ENCODE measurements at regions not wholly inside any gene's neighbourhood (a gene's known extent, or its start where the extent isn't known, plus 50 kb on each side); places are given as distances from the start of the nearest gene placed in this dataset.

DNA sequence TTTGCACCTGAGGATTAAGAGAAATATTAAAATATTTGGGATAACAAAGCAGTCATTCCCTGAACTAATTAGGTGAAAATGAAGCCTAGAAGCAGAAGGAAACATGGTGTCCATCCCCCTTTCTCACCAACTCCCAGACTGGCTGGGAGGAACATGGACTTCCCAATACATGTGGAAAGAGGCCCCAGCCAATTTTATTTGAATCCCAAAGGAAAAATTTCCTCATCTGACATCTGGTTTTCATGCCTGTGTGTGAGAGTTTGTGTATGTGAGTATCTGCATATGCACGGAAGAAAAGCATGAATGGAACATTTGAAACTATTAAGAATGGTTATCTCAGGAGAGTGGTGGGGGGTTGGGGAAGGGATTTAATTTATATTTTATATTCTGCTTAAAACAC, 84.3 kb downstream of the COPS8 start:
- DNase-seq (ENCODE audit: low read depth in 2 of 2), result peak; percentile 91

DNA sequence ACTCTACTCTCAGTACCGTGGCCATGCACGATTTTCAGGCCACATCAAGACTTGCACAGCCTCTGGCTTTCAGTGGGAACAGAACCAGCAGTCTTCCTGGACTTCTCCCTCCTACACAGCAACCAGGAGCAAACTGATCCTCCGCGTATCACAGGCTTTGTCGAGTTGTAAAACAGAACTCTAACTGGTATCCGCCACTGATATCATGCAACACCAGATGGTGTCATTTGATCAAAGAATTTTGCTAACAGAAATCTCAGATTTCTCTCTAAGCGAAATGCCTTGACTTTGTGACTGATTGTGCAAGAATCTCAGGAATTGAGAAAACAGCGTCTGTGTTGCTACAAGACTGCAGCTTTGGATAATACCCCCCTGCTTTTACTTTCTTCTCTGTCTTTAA, 85.7 kb downstream of the COPS8 start:
- DNase-seq (ENCODE audit: low read depth in 2 of 2), result peak; percentile 94 to 95

DNA sequence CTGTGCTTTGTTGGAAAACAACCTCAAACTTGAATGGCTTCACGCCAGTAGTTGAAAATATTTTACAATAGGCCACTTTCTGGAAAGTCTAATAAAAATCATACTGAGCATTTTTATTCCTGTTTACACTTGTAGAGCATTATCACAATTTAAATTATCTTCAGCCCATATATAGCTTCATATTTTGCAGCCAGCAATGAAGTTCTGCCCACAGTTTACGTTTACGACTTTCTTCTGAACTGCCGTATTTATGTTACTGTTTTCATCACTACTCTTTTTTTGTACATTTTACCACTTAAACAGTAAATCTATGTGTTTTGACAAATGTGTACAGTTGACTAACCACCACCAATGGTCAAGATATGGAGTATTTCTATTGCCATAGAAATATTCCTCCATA, 86.2 kb downstream of the COPS8 start:
- DNase-seq (ENCODE audit: low read depth in 2 of 2), result no peak

DNA sequence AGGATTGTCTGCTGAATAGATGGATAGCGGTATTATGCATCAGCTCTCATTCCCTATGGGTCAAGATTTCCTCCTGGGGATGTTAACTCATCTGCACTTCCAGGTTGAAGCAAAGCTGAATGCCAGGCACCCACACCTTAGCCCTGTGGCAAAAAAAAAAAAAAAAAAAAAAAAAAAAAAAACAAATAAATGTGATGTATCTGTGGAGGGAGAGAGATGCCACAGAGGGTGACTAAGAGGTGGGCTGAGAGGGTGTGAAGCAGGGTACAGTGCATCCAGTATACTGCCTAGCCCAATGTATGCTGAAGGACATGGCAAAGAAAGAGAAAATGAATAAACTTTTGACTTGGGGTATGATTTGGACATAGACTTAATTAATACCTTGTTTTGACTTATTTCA, 91.4 kb downstream of the COPS8 start:
- no peak for DNase-seq (ENCODE audit: low read depth in 2 of 2)

DNA sequence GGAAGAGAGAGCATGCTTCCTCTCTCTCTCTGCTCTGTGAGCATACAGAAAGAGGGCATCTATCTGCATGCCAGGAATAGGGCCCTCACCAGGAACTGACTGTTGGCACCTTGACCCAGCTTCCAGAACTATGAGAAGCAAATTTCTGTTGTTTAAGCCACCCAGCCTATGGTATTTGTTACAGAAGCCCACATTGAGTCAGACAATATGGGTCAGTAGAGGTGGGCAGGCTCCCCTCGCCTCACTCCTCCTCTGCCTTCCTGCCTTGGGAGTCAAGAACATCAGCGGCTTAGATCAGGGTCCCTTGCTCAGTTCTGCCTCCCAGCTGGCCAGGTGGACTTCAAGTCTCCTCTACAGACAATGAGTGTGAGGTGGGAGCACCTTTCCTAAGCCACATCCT, 92.3 kb downstream of the COPS8 start:
- DNase-seq (ENCODE audit: low read depth in 2 of 2), result no peak

DNA sequence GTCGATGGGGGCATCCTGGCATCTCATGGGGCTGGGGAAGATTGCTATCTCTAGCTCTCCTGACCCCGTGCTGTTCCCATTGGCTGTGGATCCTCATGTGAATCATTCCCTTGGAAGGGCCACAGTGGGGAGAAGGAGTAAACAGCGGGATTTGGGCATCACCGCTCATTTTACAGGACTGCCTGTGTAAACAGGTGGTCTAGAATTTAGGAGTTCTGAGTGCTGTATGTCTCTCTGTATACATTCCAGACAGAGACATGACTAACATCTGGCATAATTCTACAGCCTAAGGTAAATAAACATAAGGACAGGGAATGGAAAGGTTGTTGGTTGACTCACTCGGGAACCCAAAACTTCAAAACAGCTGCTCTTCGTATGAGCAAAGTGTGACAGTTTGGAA, 92.7 kb downstream of the COPS8 start:
- peak; percentile 74 to 76 for DNase-seq (ENCODE audit: low read depth in 2 of 2)

DNA sequence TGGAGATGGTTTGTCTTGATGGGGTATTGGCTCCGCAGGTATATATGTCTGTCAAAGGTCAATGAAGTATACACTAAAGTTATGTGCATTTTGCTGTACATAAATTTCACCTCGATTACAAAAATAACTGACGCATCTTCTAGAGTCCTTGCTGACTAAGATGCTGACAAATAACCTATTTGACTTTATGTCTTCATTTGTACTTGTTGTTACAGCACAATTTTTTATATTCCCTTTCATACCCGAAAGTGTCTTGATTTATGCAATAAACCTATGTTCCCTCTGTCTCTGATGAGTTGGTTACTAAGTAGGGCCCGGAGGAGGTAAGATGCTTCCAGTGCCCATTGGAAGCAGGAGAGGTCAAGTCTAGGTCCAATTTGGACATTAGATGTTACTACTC, 93.5 kb downstream of the COPS8 start:
- no peak for DNase-seq (ENCODE audit: low read depth in 2 of 2)

DNA sequence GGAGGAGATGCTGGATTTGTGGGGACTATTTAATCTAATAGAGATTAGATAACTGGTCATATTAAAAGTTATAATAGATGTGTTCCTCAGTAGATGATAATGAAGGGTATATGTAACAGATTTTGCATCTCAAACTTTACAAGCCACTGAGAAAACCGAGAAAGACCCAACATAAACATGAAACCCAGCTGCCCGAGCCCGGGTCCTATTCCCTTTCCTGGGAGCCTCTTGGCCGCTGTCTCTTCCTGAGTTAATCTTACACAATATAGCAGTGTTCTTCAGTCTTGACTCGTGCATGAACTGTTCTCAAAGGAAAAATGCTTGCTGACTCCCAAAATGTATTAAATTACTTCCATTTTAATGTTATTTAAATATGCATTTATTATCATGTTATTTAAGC, 94.5 kb downstream of the COPS8 start:
- no peak for DNase-seq (ENCODE audit: low read depth in 2 of 2)

DNA sequence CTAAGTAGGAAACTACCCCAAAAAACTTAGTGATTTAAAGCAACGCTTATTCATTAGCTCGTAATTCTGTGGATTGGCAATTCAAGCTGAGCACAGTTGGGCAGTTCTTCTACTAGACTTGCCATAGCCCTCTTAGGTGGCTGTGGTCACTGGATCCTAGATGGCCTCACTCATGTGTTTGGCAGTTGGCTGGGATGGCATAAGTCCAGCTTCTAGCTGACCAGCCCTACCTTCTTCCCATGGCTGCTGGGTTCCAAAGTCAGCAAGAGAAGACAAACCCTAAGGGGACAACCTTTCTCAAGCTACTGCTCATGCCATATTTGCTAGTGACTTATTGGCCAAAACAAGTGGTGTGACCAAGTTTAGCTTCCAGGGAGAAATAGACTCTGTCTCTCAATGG, 95.3 kb downstream of the COPS8 start:
- DNase-seq (ENCODE audit: low read depth in 2 of 2), result no peak

DNA sequence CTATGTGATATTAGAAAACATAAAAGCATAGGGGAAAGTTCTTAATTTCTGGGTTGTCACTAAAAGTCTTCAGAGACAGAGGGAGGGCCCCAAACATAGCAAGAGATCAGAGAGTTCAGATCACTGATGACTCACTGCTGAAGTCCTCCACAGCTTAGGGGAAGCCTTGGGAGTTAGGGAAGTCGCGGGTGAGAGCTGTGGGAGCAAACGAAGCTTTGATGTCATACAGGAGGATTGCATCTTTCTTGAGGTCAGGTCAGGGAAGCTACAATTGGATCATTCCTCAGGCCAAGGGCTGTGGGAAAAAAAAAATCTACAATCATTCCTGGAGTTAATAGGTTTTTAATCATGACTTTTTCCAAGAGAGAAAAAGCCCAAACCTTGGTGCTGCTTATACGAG, 96.2 kb downstream of the COPS8 start:
- DNase-seq (ENCODE audit: low read depth in 2 of 2), result peak; percentile 68 to 69

DNA sequence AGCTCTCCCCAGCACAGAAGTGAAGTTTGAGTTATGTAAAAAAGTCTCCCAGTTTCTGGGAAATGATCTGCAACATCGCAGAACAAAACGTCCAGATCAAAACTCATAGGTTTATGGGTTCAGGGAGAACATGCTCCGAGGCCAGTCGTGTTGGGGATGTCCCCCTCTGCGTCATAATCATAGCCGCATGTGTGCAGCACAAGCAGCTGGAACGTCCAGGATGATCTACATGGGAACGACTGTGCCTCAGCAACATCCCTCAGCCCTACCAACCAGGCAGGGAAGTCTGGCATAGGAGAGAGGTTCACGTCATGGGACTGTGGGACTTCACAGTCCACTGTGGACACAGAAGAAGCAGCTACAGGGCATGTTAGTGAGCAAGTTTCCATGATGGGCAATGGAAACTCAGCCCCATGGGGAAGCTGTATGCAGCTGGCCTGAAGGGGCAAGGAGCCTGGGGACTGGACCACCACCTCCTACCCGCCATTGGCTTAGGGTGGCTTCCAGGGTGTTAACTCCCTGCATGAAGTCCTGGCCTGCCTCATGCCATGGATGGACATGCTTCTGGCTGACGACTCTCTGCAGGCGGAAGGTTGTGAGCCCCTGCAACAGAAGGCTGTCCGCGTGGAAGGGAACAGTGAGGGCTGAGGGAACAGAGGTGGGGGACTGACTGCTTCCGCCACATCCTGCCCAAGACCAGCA, 96.9 kb downstream of the COPS8 start:
- no peak for DNase-seq (ENCODE audit: low read depth in 2 of 2)

DNA sequence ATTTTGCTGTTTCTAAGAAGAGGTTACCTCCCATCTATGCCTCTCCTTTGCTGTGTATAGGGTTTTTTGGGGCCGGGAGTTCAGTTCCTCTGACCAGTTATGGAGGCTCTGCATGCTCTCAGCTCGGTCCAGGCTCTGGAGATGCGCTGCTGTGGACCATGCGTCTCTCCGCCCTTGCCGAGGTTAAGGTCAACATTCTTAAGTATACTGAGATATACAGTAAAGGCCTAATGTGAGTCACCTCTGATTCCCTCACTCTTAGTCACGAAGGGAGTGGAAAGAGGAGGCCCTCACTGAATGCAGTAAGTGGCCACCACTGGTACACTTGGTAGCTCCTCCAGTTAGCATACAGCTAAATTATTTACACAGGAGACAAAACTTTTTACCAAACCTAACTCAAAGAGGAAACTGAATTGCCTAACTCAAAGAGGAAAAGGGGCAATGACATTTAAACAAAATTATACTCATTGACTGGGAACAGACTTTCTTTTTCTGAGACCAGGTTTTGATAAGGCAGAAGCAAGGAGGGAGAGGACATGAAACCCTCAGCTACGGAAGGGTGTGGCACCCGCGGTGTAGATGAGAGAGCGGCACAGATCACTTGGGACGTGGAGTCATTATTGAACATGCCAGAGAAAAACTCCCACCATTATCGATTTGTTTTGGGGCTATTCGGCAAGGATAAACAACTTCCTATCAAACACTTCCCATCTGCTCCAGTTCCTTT, 98.7 kb downstream of the COPS8 start:
- no peak for DNase-seq (ENCODE audit: low read depth in 2 of 2)

DNA sequence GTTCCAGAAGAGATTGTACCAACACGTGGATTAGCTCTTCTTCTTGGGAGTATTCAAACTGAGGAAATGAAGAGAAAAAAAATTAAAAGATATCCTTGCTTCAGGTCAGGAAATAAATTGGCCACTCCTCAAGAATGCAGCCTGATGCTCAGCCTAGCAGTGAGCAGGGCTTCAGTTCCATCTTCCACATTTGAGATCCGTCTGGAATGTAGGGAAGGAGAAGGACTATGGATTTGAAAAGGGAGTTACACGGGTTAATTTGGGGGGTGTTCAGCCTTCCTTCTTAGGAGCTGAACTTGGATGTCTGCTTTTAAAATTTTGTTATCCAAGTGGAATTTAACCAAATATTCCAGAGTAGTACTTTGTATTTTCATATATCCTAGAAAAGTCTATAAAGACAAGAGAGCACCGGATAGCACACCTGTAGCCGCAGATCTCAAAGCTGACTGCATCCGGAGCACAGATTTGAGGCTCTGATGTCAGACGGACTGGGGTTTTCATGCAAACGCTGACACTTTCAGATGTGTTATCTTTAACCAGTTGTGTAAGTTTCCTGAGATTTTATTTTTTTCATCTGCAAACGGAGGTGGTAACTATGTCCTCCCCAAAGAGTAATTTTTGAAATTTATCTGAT, 99.3 kb downstream of the COPS8 start:
- DNase-seq (ENCODE audit: low read depth in 2 of 2), result no peak

DNA sequence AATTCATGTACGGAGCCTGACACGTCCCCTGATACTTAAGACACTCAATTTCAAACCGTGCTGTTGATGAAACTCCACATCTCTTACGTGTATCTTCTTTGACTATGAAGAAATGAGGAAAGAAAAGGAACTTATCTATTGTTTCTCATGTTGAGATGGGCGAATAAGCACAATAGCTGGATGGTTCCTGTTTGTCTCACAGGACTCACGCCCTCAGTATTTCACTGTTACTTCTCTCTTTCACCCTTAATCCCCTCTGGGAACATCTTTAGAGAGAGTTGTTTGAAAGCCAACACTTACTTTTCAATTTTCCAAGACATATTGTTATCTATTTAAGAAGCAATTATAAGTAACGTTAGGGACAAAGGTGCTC, 99.8 kb downstream of the COPS8 start:
- no peak for DNase-seq (ENCODE audit: low read depth in 2 of 2)

DNA sequence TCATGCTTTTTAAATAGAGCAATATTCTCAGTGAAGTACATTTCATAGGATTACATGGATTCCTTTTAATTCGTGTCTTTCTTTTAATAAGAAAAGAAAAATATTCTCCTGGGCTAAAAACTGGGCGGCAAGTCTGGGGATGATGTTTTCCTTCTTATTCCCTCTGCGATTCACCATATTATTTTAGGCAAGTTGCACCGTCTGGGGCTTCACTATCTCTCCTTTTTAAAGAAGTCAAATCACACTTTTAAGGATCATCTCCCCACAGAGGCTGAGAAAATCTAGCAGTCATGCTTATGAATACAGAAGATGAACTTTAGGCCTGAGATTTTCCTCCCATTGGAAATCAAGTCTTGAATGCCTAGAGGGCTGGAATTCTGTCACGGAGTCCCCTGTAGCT, 104.1 kb downstream of the COPS8 start:
- DNase-seq (ENCODE audit: low read depth in 2 of 2), result no peak

DNA sequence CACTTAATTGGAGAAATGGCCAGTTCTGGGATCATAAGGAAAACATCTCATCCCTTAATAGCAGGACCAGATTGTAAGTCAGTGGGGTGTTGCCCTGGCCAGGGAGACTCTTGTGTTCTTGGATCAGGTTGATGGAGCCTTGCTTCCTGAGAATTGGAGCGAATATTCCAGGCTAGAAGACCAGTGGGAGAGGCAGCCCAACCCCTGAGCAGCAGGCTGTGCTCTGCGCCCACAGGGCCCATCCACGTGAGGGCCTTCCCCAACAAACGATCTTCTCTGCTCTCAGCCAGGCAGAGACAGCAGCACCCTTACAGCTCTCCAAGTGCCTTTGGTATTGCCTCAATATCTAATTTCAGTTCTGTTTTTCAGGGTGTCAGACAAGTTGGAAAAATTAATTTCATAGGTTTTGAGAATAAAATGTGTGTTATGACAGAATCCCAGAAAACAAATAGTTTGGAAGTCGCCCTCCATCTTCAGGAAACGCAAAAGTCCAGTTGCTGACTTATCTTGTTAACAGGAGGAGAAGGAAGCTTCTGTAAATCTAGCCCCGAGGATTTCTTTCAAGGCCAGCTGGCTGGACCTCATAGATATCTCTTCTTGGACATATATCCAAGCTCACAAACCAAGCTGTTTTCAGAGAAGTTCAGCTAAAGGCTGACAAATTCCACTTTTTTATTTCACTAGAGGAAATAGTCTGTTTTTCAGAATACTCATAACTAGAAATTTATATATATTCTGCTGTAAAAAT, 105.5 kb downstream of the COPS8 start:
- DNase-seq (ENCODE audit: low read depth in 2 of 2), result no peak

DNA sequence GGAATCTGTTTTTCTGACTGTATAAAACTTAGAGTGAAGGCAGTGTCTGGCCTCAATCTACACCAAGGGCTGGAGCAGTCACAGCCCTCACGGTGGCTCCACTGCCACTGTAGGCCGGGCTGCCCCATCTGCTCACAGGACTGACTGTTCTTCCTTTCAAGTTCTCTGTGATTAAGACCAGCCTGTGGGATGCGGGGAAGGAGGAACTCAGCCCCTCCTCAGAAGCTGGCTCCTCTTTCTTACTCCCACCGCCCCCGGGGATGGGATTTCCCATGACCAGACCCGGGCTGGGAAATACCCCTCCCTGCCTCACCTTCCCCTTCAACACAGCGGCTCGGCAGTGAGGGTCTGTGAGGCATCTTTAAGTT, 106.0 kb downstream of the COPS8 start:
- no peak for DNase-seq (ENCODE audit: low read depth in 2 of 2)

DNA sequence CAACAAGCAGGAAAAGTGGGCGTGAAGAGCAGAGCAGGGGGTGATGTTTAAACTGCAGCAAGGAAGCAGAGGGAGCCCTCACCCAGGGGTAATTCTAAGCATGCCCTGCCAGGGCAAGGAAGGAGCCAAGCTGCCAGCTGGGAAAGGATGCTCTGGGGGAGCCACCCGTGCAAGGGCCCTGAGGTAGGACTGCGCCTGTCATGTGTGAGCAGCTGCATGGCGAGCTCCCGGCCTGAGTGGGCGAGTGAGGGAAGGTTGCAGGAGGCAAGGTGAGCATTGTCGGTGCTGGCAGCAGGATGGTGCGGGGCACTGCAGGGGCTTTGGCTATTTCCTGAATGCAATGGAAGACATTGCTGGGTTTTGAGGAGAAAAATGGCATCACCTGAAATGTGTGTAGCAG, 107.2 kb downstream of the COPS8 start:
- no peak for DNase-seq (ENCODE audit: low read depth in 2 of 2)

DNA sequence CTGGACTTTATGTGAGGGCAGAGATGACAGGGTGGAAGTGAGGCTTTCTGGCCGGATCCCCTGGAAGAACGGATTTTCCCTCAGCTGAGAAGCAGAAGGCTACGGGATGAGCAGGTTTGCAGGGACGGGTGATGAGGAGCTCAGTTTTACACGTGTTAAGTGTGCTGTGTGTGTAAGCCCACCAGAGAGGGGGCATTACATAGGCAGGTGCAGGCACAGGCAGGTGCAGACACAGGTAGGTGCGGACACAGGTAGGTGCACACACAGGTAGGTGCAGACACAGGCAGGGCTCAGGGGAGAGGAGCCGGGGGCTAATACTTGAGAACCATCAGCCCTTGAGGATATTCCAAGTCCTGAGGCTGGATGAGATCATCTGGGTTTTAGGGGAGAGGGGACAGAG, 107.7 kb downstream of the COPS8 start:
- no peak for DNase-seq (ENCODE audit: low read depth in 2 of 2)

DNA sequence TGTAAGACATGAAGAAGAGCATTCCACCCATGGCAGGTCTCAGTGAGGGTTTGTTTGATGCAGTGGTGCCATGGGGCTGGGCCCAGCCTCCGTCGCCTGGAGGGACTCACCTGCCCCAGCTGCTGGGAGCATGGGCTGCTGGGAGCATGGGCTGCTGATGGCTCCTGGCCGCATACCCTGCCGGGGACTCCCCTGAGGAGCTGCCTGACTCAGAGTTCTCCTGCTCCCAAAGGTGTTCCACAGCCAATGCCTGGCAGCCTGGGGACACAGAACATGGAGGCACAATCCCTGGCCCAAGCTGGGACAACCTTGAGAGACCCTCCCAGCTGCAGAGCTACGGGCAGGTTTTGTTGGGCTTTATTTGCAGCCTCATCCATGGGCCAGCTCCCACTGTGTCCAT, 108.4 kb downstream of the COPS8 start:
- DNase-seq (ENCODE audit: low read depth in 2 of 2), result no peak

DNA sequence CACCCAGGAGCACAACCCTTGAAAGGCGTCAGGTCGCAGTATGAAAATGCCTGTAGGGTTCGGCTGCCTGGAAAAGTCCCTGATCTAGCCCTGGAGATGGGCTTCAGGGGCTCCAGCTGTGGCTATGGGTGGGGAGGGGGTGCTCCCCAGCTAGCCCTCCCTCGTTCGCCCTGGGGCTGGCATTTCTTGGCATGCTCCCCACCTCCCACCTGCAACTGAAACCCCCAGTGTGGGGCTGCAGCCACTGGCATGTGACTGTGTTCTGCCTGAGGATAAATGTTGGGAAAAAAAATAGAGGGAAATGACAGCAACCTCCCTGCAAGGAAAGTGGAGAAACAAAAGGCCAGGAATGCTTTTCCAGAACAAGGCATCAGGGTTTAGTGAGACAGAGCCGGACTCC, 109.2 kb downstream of the COPS8 start:
- no peak for DNase-seq (ENCODE audit: low read depth in 2 of 2)

DNA sequence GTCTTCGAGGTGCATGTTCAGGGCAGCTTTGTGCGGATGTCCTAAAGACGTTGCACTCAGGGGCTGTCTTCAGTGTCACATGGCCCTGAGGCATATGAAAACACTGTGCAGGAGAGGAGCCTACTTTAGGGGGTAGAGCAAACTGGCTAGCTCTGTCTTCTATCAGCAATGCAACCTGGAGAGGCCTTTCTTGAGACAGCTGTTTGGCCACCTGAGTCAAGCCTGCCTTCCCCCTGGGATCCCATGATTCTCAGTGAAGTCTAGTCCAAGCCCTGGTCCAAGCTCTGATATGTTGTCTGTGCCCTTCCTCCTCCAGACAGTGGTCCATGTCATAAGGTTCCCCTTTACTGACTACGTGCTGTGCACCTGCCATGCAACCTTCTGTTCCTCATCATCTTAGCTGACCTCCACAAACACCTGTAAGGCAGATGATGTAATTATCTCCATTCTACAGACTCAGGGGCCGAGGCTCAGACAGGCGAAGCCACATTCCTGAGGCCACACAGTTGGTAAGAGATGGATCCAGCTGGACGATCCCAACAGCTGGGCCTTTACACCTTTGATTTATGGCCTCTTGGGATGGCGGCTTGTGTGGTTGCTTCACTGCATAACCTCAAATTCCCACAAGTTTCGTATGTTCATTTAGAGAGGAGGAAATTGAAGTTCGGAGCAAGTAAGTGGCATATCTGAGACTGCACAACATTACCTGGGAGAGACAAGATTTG, 109.9 kb downstream of the COPS8 start:
- DNase-seq (ENCODE audit: low read depth in 2 of 2), result no peak

Measured in fibroblast of skin of left quadriceps (primary cell).